Neural cell (in vitro differentiated cells): ENCODE measurements at regions not wholly inside any gene's neighbourhood (a gene's known extent, or its start where the extent isn't known, plus 50 kb on each side); places are given as distances from the start of the nearest gene placed in this dataset.

Source experiments
- H2AFZ ChIP-seq: fragments of 200-600, 300-800 bp; sonication (generic), shearing (Covaris generic); 2 replicates; pipeline ENCODE4 v1.6.0; 2014; ENCODE audit warnings: low read depth, mild to moderate bottlenecking, antibody characterized with exemption, low read length, moderate library complexity
- H3F3A ChIP-seq: fragments of 200-600 bp; shearing (Covaris generic); 2 replicates; pipeline ENCODE4 v1.6.1; 2016; ENCODE audit warnings: mild to moderate bottlenecking, moderate library complexity, mixed read lengths, antibody characterized with exemption, low read length; ENCODE audit not compliant: insufficient read depth, poor library complexity, severe bottlenecking
- H3K27ac ChIP-seq: fragments of 200-600, 300-800 bp; sonication (generic), shearing (Covaris generic); 2 replicates; pipeline ENCODE4 v1.5.1; 2014; ENCODE audit warnings: mild to moderate bottlenecking, low read length, moderate library complexity
- H3K27me3 ChIP-seq: fragments of 300-800, 200-600 bp; sonication (generic), shearing (Covaris generic); 2 replicates; pipeline ENCODE4 v1.6.0; 2014; ENCODE audit warnings: mild to moderate bottlenecking, low read depth, low read length, moderate library complexity; ENCODE audit not compliant: insufficient read depth
- H3K36me3 ChIP-seq: fragments of 300-800, 200-600 bp; sonication (generic), shearing (Covaris generic); 2 replicates; pipeline ENCODE4 v1.5.1; 2014; ENCODE audit warnings: mild to moderate bottlenecking, antibody characterized with exemption, low read length, moderate library complexity; ENCODE audit not compliant: insufficient read depth
- H3K4me2 ChIP-seq: fragments of 300-800, 200-600 bp; sonication (generic), shearing (Covaris generic); 2 replicates; pipeline ENCODE4 v1.6.0; 2014; ENCODE audit warnings: mild to moderate bottlenecking, low read length
- H3K4me3 ChIP-seq: fragments of 300-800, 200-600 bp; sonication (generic), shearing (Covaris generic); 2 replicates; pipeline ENCODE4 v1.5.1; 2014; ENCODE audit warnings: mild to moderate bottlenecking, low read length, moderate library complexity
- H3K79me2 ChIP-seq: fragments of 200-600 bp; shearing (Covaris generic); replicated peaks from 2 replicates; pipeline ENCODE4 v1.6.0; 2014; ENCODE audit warnings: mild to moderate bottlenecking, low read length, moderate library complexity; ENCODE audit not compliant: insufficient read depth
- H3K9ac ChIP-seq: fragments of 300-800, 200-600 bp; sonication (generic), shearing (Covaris generic); 2 replicates; pipeline ENCODE4 v1.6.1; 2016; ENCODE audit warnings: mild to moderate bottlenecking, low read length, mixed read lengths
- H3K9me2 ChIP-seq: fragments of 200-600 bp; shearing (Covaris generic); 2 replicates; pipeline ENCODE4 v1.6.1; 2016; ENCODE audit warnings: mild to moderate bottlenecking, low read length, mixed read lengths; ENCODE audit not compliant: insufficient read depth
- H3K9me3 ChIP-seq: fragments of 200-600, 300-800 bp; sonication (generic), shearing (Covaris generic); 2 replicates; pipeline ENCODE4 v1.6.1; 2016; ENCODE audit warnings: mild to moderate bottlenecking, mixed run types, low read length, moderate library complexity, mixed read lengths
- H4K20me1 ChIP-seq: fragments of 200-600 bp; shearing (Covaris generic); 2 replicates; pipeline ENCODE4 v1.6.1; 2016; ENCODE audit warnings: mild to moderate bottlenecking, mixed run types; ENCODE audit not compliant: insufficient read depth
- CTCF ChIP-seq: fragments of 450-650 bp; IDR thresholded peaks from 2 replicates; pipeline ENCODE4 v1.5.1; 2014; ENCODE audit warnings: antibody characterized with exemption, mild to moderate bottlenecking, moderate library complexity; ENCODE audit not compliant: poor library complexity, severe bottlenecking
- EP300 ChIP-seq: fragments of 450-650 bp; conservative IDR thresholded peaks from 2 replicates; pipeline ENCODE4 v1.6.1; 2014; ENCODE audit warnings: antibody characterized with exemption, mild to moderate bottlenecking, moderate library complexity; ENCODE audit not compliant: poor library complexity, severe bottlenecking
- EZH2 ChIP-seq: fragments of 200-600, 300-800 bp; shearing (Covaris generic), sonication (generic); IDR thresholded peaks from 2 replicates; pipeline ENCODE4 v1.6.1; 2014; ENCODE audit warnings: antibody characterized with exemption, low read length, borderline replicate concordance, mild to moderate bottlenecking; ENCODE audit not compliant: insufficient read depth, poor library complexity, severe bottlenecking
- MXI1 ChIP-seq: fragments of 450-650 bp; conservative IDR thresholded peaks from 2 replicates; pipeline ENCODE4 v1.6.1; 2014; ENCODE audit warnings: antibody characterized with exemption, mild to moderate bottlenecking; ENCODE audit not compliant: poor library complexity, severe bottlenecking
- POLR2AphosphoS5 ChIP-seq: IDR thresholded peaks from 2 replicates; pipeline ENCODE4 v1.6.1; 2012
- RAD21 ChIP-seq: fragments of 450-650 bp; conservative IDR thresholded peaks from 2 replicates; pipeline ENCODE4 v1.6.1; 2014; ENCODE audit warnings: antibody characterized with exemption, mild to moderate bottlenecking, moderate library complexity
- REST ChIP-seq: IDR thresholded peaks from 2 replicates; pipeline ENCODE4 v1.6.1; 2012; ENCODE audit warnings: borderline replicate concordance
- SMC3 ChIP-seq: fragments of 450-650 bp; conservative IDR thresholded peaks from 2 replicates; pipeline ENCODE4 v1.6.1; 2014; ENCODE audit warnings: antibody characterized with exemption, mild to moderate bottlenecking, moderate library complexity; ENCODE audit not compliant: poor library complexity
- TAF1 ChIP-seq: IDR thresholded peaks from 2 replicates; pipeline ENCODE4 v1.6.1; 2012; ENCODE audit warnings: low read depth

GRCh38 chr2:212596688-212597087 lies 58.1 kb upstream of the ERBB4 start:
- H3K27me3 ChIP-seq: no peaks in the 10 kb centered on the region
- no peak overlapping the region for H3K4me3 ChIP-seq
- no peak overlapping the region for H2AFZ ChIP-seq
- no peak overlapping the region for H3K4me2 ChIP-seq
- H3K79me2 ChIP-seq: no peaks in the 10 kb centered on the region
- TF ChIP-seq POLR2AphosphoS5 (no peak), CTCF (no peak), MXI1 (no peak), EP300 (no peak), SMC3 (no peak), TAF1 (no peak), EZH2 (no peak), REST (no peak), RAD21 (no peak)
- H3K27ac ChIP-seq: no peak overlapping the region
- no peaks in the 10 kb centered on the region for H4K20me1 ChIP-seq
- H3K36me3 ChIP-seq: no peaks in the 10 kb centered on the region
- H3K9me3 ChIP-seq: no peaks in the 10 kb centered on the region
- H3F3A ChIP-seq: no peaks in the 10 kb centered on the region
- H3K9me2 ChIP-seq: no peaks in the 10 kb centered on the region
- H3K9ac ChIP-seq: no peak overlapping the region

GRCh38 chr2:212596276-212596675 lies 57.7 kb upstream of the ERBB4 start:
- no peaks in the 10 kb centered on the region for H4K20me1 ChIP-seq
- H3K9me2 ChIP-seq: no peaks in the 10 kb centered on the region
- no peak overlapping the region for H3K4me2 ChIP-seq
- no peak overlapping the region for H3K4me3 ChIP-seq
- no peak overlapping the region for H3K9ac ChIP-seq
- H2AFZ ChIP-seq: no peak overlapping the region
- no peaks in the 10 kb centered on the region for H3K36me3 ChIP-seq
- no peak overlapping the region for H3K27ac ChIP-seq
- H3F3A ChIP-seq: no peaks in the 10 kb centered on the region
- no peaks in the 10 kb centered on the region for H3K27me3 ChIP-seq
- TF ChIP-seq REST (peak; percentile 21), TAF1 (no peak)
- H3K79me2 ChIP-seq: no peaks in the 10 kb centered on the region
- no peaks in the 10 kb centered on the region for H3K9me3 ChIP-seq
